SK-N-SH treated with all-trans-retinoic acid at 6 μM for 48 hours (cell line): ENCODE measurements at regions not wholly inside any gene's neighbourhood (a gene's known extent, or its start where the extent isn't known, plus 50 kb on each side); places are given as distances from the start of the nearest gene placed in this dataset.

Experiments used
- CREB5 ChIP-seq: fragments of 250-450 bp; sonication (Bioruptor Pico); IDR thresholded peaks from 2 replicates; pipeline ENCODE4 v1.5.1; 2020; ENCODE audit warnings: low read depth, mild to moderate bottlenecking, moderate library complexity
- CSRNP3 ChIP-seq: fragments of 250-450 bp; sonication (Bioruptor Pico); IDR thresholded peaks from 2 replicates; pipeline ENCODE4 v1.5.1; 2021; ENCODE audit warnings: mild to moderate bottlenecking, moderate library complexity
- PATZ1 ChIP-seq: fragments of 250-450 bp; sonication (Bioruptor Pico); IDR thresholded peaks from 2 replicates; pipeline ENCODE4 v1.8.0; 2020; ENCODE audit warnings: mild to moderate bottlenecking, moderate library complexity, borderline replicate concordance
- RARB ChIP-seq: fragments of 250-450 bp; sonication (Bioruptor Pico); IDR thresholded peaks from 2 replicates; pipeline ENCODE4 v1.8.0; 2021; ENCODE audit warnings: mild to moderate bottlenecking, moderate library complexity
- ZC3H10 ChIP-seq: fragments of 250-450 bp; sonication (Bioruptor Pico); IDR thresholded peaks from 2 replicates; pipeline ENCODE4 v1.5.1; 2021; ENCODE audit warnings: mild to moderate bottlenecking, moderate library complexity

- TF ChIP-seq PATZ1: no peak
- no peak for TF ChIP-seq ZC3H10 (CRISPR knock-in tag)
- TF ChIP-seq RARB: no peak
- TF ChIP-seq CREB5 (CRISPR knock-in tag): no peak
- TF ChIP-seq CSRNP3: no peak
These were observed 106.9 kb upstream of the RNU6-1 start for GRCh38 chr15:67946701-67947100.
